ENCODE measurements at regions not wholly inside any gene's neighbourhood (a gene's known extent, or its start where the extent isn't known, plus 50 kb on each side); places are given as distances from the start of the nearest gene placed in this dataset.

GRCh38 chr13:74024314-74024713 lies 109.9 kb downstream of the KLF12 start:
- TF ChIP-seq TAF1 (IDR thresholded peaks at IDR 0.05; ENCODE audit: borderline replicate concordance, insufficient read depth, low read length) (no peak), POLR2AphosphoS5 (IDR thresholded peaks at IDR 0.05; ENCODE audit: low read depth, low read length) (no peak)
- TF ChIP-seq, protein P1, sequence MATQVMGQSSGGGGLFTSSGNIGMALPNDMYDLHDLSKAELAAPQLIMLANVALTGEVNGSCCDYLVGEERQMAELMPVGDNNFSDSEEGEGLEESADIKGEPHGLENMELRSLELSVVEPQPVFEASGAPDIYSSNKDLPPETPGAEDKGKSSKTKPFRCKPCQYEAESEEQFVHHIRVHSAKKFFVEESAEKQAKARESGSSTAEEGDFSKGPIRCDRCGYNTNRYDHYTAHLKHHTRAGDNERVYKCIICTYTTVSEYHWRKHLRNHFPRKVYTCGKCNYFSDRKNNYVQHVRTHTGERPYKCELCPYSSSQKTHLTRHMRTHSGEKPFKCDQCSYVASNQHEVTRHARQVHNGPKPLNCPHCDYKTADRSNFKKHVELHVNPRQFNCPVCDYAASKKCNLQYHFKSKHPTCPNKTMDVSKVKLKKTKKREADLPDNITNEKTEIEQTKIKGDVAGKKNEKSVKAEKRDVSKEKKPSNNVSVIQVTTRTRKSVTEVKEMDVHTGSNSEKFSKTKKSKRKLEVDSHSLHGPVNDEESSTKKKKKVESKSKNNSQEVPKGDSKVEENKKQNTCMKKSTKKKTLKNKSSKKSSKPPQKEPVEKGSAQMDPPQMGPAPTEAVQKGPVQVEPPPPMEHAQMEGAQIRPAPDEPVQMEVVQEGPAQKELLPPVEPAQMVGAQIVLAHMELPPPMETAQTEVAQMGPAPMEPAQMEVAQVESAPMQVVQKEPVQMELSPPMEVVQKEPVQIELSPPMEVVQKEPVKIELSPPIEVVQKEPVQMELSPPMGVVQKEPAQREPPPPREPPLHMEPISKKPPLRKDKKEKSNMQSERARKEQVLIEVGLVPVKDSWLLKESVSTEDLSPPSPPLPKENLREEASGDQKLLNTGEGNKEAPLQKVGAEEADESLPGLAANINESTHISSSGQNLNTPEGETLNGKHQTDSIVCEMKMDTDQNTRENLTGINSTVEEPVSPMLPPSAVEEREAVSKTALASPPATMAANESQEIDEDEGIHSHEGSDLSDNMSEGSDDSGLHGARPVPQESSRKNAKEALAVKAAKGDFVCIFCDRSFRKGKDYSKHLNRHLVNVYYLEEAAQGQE (IDR thresholded peaks at IDR 0.05; ENCODE audit: insufficient read depth in 1 of 2, low read depth in 2 of 2, low read length in 2 of 2): no peak

Measured in PFSK-1 (cell line).